ENCODE measurements at regions not wholly inside any gene's neighbourhood (a gene's known extent, or its start where the extent isn't known, plus 50 kb on each side); places are given as distances from the start of the nearest gene placed in this dataset.

- no peak for DNase-seq (ENCODE audit: low read depth)
These were observed 361.2 kb downstream of the SEC14L1 start for GRCh38 chr17:77501751-77502625.

- no peak for DNase-seq (ENCODE audit: low read depth)
These were observed 362.0 kb downstream of the SEC14L1 start for GRCh38 chr17:77502626-77503292.

GRCh38 chr17:77503293-77503655 is 362.5 kb downstream of the SEC14L1 start:
- no peak for DNase-seq (ENCODE audit: low read depth)

GRCh38 chr17:77503916-77504651 is 363.3 kb downstream of the SEC14L1 start:
- no peak for DNase-seq (ENCODE audit: low read depth)

- no peak for DNase-seq (ENCODE audit: low read depth)
These were observed 363.9 kb downstream of the SEC14L1 start for GRCh38 chr17:77504652-77505155.

GRCh38 chr17:77505181-77505639 is 364.4 kb downstream of the SEC14L1 start:
- DNase-seq (ENCODE audit: low read depth) = no peak

GRCh38 chr17:77506371-77506991 is 365.7 kb downstream of the SEC14L1 start:
- DNase-seq (ENCODE audit: low read depth) = no peak

- no peak for DNase-seq (ENCODE audit: low read depth)
These were observed 366.5 kb downstream of the SEC14L1 start for GRCh38 chr17:77507111-77507885.

- no peak for DNase-seq (ENCODE audit: low read depth)
These were observed 367.4 kb downstream of the SEC14L1 start for GRCh38 chr17:77508047-77508715.

GRCh38 chr17:77509089-77509488 is 368.3 kb downstream of the SEC14L1 start:
- DNase-seq (ENCODE audit: low read depth) = no peak

GRCh38 chr17:77509599-77509998 is 368.8 kb downstream of the SEC14L1 start:
- DNase-seq (ENCODE audit: low read depth) = no peak

- no peak for DNase-seq (ENCODE audit: low read depth)
These were observed 369.5 kb downstream of the SEC14L1 start for GRCh38 chr17:77510133-77510796.

- no peak for DNase-seq (ENCODE audit: low read depth)
These were observed 370.8 kb downstream of the SEC14L1 start for GRCh38 chr17:77511514-77512061.

GRCh38 chr17:77512062-77512946 is 371.5 kb downstream of the SEC14L1 start:
- no peak for DNase-seq (ENCODE audit: low read depth)

- DNase-seq (ENCODE audit: low read depth) = no peak
These were observed 372.3 kb downstream of the SEC14L1 start for GRCh38 chr17:77513045-77513444.

GRCh38 chr17:77515227-77515626 is 374.5 kb downstream of the SEC14L1 start:
- DNase-seq (ENCODE audit: low read depth) = no peak

- DNase-seq (ENCODE audit: low read depth) = peak; percentile 21
These were observed 376.1 kb downstream of the SEC14L1 start for GRCh38 chr17:77516902-77517301.

GRCh38 chr17:77521076-77521475 is 380.3 kb downstream of the SEC14L1 start:
- DNase-seq (ENCODE audit: low read depth) = no peak

GRCh38 chr17:77523540-77523939 is 382.8 kb downstream of the SEC14L1 start:
- no peak for DNase-seq (ENCODE audit: low read depth)

Data from activated T-cell treated with anti-CD3 and anti-CD28 coated beads for 48 hours (primary cell).